Left kidney (tissue), 1 donor: ENCODE measurements at regions not wholly inside any gene's neighbourhood (a gene's known extent, or its start where the extent isn't known, plus 50 kb on each side); places are given as distances from the start of the nearest gene placed in this dataset.
A peak's percentile ranks its signal among the peaks of the same experiment; 100 is the strongest.
"Not testable (repeated sequence)": the region's sequence is repeated elsewhere in the genome, so short reads cannot be mapped to it uniquely, and the experiment has no call there.

Experiments
- DNase-seq: peaks from one replicate; pipeline ENCODE4 v3.0.0-alpha.2; 2013

GRCh38 chr22:26806445-26807175 is 149.2 kb downstream of the MIAT start:
- DNase-seq, result no peak

- no peak for DNase-seq
Observed at GRCh38 chr22:26811647-26811992, 154.2 kb downstream of the MIAT start.

DNA sequence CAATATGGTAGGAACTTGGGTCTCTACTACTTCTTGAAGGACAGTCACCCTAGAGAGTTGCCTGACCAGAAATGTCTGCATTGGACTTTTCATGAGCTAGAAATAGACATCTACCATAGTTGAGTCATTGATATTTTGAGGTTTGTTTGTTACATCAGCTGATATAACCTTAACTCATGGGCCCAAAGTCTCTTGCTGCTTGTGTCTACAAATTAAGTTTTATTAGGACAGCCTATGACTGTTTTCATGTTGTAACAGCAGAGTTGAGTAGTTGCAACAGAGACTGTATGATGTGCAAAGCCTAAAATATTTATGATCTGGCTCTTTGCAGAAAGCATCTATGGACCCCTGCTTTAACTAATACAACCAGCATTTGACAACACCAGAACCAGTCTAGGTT is 155.3 kb downstream of the MIAT start:
- DNase-seq, result no peak

DNA sequence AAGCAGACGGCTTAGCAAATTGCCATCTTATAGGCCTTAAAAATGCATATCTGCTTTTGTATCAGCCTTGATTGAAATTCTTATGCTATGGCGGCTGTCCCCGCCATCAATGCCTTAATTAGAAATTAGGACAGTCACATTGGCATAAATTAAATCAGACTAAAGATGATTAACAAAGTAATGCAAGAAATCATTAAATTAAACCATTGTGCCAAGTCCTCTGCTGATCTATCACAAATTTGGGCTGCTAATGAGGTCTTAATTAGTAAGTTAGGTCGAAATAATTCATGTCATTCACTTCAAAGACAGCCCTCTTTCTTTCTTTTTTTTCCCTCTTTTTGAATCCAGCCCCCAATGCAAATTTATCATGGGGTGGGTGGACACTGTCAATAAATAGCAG is 159.3 kb downstream of the MIAT start:
- no peak for DNase-seq

DNA sequence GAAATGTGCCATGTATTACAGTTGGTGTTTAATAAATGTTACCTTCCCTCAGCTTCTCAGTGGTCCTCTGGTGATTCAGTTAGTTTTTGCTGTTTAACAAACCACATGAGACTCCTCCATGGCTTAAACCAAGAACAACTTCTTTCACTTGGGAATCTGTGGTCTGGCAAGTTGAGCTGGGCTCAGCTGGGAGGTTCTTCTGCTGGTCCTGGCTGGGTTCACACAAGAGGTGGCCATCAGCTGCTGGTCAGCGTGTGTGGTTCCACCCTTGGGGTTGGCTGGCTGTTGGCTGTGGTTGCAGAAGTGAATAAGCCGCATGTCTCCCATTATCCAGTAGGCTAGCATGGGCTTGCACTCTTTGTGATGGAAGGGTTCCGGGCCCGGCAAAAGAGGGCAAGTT is 160.5 kb downstream of the MIAT start:
- DNase-seq, result no peak

DNA sequence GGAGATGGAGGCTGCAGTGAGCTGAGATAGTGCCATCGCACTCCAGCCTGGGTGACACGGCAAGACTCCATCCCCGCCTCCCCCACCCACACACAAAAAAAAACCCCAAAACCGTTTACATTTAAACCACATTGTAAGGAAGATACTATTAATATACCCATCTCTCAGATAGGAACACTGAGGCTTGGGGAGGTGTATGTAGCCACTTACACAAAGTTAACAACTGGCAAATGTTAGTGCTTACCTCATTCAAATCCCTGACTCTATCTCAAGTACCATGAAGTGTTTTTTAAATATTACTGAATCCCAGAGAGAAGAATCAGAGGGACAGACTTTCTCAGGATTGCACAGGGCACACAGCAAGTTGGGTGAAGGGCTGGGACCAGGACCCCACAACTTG is 164.5 kb downstream of the MIAT start:
- DNase-seq, result no peak

- no peak for DNase-seq
Observed at GRCh38 chr22:26822313-26822712, 164.9 kb downstream of the MIAT start.

DNA sequence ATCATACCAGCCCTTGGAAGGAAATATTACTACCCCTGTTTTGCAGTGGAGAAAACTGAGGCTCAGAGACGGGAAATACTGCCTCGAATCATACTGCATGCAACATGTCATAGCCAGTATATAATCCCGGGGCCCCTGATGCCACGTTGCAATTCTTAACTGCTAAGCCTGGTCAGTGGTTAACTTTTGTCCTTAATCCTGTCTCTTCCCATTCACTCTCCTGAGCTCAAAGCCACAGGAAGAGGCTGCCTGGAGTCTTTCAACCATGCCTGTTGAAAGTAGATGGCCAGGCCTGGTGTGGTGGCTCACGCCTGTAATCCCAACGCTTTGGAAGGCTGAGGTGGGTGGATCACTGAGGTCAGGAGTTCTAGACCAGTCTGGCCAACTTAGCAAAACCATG is 166.6 kb downstream of the MIAT start:
- no peak for DNase-seq

- DNase-seq, result no peak
Observed at GRCh38 chr22:26825960-26826935, 168.9 kb downstream of the MIAT start.

DNA sequence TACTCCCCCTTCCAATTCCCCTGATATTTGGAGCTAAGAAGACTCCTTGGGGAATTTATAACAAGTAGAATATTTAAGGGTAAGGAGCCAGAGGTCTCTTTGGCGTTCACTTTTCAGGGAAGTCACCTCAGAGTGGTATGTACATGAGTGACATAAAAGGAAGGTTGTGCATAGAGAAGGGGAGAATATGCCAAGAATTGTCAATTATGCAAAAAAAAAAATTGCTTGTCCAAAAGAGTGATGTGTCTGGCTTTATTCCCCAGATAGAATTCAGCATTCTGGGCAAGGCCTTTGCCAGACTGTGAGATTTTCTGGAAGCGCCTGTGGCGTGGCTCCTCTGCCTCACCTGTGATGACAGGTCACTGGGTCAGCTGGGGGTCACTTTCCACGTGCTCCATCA is 170.2 kb downstream of the MIAT start:
- no peak for DNase-seq

- no peak for DNase-seq
Observed at GRCh38 chr22:26828311-26828710, 170.9 kb downstream of the MIAT start.

DNA sequence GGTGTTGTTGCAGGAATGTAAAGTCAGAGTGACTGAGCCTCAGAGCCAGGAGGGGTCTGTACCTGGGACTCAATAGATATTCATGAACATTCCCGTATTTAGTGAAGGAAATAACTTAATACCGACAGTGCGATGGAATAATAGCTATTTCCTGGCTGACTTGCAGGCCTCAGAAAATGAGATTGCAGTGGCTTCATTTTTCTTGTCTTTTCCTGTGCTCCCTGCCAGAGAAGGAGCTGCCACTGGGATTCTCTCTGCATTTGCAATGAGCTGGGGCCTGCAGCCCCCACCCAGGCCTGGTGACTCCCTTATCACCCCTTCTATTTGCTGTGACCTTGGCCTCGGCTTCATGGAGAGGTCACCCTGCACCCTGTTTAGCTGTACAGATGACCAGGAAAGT is 173.4 kb downstream of the MIAT start:
- no peak for DNase-seq

- DNase-seq, result no peak
Observed at GRCh38 chr22:26835023-26835422, 177.6 kb downstream of the MIAT start.

DNA sequence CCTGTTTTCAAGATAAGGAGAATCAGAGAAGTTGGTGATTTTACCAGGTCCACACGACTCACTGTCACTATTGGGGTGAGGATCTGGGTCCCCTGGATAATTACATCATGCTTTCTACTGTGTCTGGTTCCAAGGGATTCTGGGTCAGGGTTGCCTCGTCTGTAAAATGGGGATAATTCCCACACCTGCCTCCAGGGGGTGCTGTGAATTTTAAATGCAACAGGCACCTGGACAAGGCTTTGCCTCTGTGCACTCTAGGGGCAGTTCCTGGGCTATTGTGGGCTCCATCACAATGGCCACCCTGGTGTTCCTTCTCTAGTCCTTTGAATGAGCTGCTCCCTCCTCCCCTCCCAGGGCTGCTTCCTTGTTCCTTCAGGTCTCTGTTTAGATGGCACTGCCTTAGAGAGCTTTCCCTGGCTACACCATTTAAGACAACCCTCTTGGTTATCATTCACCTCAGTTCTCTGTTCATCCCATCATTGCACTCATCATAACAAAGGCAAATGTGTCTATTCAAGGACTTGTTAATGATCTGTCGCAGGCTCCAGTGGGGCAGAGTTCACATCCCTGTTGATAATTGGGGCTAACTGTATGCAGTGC is 178.6 kb downstream of the MIAT start:
- DNase-seq, result peak; percentile 11

DNA sequence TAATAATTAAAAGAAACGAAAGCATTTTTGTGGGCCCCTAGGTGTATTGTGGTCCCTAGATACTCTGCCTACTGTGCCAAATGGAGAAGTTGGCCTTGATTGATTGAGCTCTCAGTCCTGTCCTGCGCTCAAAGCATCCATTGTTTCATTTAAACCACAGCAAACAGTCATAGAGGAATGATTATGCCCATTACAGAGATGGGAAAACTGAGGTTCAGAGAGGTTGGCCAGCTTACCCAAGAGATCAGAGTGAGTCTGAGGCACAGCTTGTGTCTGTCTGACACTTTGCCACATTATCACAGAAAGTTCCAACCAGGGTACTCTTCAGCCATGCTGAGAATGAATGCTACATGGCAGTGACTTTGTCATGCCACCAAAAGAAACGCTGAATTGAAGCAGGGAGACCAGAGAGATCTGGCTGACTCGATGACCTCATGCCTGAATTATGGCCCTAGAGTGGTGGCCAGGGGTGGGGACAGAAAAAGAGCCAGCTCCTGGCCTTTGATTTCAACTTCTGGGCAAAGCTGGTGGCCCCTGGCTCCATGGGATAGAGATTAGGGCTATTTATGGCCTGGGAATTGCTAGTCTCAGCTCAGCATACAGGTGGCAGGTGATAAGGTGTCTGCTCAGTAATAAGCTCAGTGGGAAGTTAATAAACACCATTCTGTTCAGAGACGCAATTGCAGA is 180.5 kb downstream of the MIAT start:
- DNase-seq, result no peak

- no peak for DNase-seq
Observed at GRCh38 chr22:26838471-26838825, 181.1 kb downstream of the MIAT start.

GRCh38 chr22:26839216-26839615 is 181.8 kb downstream of the MIAT start:
- no peak for DNase-seq

DNA sequence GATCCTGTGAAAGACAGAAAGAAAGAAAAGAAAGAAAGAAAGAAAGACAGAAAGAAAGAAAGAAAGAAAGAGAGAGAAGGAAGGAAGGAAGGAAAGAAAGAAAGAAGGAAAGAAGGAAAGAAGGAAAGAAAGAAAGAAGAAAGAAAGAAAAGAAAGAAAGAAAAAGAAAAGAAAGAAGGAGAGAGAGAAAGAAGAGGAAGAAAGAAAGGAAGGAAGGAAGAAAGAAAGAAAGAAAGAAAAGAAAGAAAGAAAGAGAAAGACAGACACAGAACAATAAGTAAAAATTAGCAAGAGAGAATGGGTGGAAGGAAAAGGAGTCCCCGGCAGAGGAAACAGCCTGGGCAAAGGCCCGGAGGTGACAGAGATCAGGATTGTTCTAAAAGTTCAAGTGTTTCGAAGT is 183.4 kb downstream of the MIAT start:
- not testable (repeated sequence) for DNase-seq

DNA sequence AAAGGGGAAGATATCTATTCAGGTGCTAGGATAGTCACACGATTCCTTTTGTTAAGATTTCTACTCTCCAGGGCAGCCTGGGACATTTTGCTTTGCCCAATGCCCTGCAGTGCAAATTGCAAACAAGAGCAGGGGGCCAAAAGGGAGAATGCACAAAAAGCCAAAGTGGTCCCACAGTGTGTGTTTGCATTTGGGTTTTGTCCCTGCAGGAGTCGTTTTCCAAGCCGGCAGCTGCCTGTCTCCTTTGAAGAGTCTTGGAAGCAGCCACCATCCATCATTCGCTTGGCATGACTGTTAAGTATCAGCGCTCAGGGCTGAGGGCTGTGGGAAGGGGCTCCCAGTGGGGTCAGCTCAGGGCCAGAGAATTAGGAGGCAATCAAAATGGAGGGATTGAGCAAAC is 184.7 kb downstream of the MIAT start:
- no peak for DNase-seq

DNA sequence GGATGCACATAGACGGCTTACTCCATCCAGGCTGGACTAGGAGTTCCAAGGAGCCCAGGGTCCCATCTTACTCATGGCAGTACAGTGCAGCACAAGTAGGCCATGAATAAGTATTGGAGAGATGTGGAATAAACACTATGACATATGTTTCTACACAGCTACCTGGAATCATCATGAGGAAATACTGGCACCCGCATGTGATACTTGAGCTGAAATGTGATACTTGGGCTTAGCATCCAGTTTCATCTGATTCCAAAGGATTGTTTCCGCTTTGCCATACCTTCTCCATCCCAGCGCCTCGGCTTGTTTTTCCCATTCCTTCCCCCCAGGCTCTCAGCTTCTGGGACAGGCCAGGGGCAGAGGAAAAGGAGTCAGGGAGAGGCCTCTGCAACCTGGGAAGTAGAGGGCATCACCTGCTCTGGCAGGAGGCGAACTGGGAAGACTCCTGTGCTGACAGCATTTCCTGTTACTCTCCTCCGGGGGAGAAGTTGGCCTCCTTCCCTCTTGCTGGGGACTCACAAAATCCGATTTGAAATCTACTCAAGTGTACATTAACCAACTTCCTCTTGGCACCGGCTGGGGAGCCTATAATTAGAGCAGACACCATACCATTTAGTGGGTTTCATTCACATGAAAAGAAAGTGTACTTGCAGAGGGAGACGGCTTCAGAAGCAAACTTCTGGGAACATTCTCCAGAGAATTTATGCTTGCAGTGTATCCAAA is 187.8 kb downstream of the MIAT start:
- no peak for DNase-seq

- no peak for DNase-seq
Observed at GRCh38 chr22:26846076-26846475, 188.7 kb downstream of the MIAT start.

- DNase-seq, result no peak
Observed at GRCh38 chr22:26846645-26847044, 189.3 kb downstream of the MIAT start.
